ENCODE measurements at regions not wholly inside any gene's neighbourhood (a gene's known extent, or its start where the extent isn't known, plus 50 kb on each side); places are given as distances from the start of the nearest gene placed in this dataset.
A peak's percentile ranks its signal among the peaks of the same experiment; 100 is the strongest.

DNA sequence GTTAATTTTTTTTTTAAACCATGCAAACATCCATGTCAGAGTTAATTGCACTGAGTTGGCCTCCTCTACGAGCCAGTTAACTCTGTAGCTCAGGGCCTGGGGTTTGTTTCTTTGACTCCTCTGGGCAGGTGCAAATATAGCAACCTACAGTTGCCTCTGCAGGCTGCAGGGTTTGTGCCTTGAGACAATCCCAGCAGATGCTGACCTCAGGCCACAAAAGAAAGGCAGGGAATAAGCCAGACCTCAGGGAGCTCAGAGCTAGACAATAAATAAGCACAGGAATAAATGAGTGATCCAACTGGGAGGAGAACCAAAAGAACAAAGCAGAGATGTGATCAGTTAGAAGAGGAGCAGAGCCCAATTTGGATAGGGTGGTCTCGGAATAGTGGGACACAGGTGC lies 390.8 kb downstream of the SHANK2 start:
- peaks cover 16% of the 10 kb centered on the region for H3K4me1 Mint-ChIP-seq
- H3K4me1 ChIP-seq (ENCODE audit: insufficient read depth): no peaks in the 10 kb centered on the region
- peaks cover 3% of the 10 kb centered on the region; the same call in 2 of the 3 replicates for H3K36me3 Mint-ChIP-seq (ENCODE audit: low read depth)
- peaks cover 16% of the 10 kb centered on the region for H3K27me3 Mint-ChIP-seq (ENCODE audit: insufficient read depth, low read depth, poor library complexity)
- TF ChIP-seq ZNF331 (CRISPR knock-in tag; IDR thresholded peaks at IDR 0.05; ENCODE audit: low read depth) (no peak), STAT1 (IDR thresholded peaks at IDR 0.05; ENCODE audit: unreplicated experiment) (no peak), ZNF114 (CRISPR knock-in tag; IDR thresholded peaks at IDR 0.05) (no peak), NANOG (IDR thresholded peaks at IDR 0.05; ENCODE audit: borderline replicate concordance) (no peak), CTCF (conservative IDR thresholded peaks at IDR 0.05; ENCODE audit: low read depth in 2 of 2) (no peak), ETS1 (IDR thresholded peaks at IDR 0.05) (no peak), CREB1 (CRISPR knock-in tag; IDR thresholded peaks at IDR 0.05; ENCODE audit: low read depth) (no peak)
- TF ChIP-seq, protein P1, sequence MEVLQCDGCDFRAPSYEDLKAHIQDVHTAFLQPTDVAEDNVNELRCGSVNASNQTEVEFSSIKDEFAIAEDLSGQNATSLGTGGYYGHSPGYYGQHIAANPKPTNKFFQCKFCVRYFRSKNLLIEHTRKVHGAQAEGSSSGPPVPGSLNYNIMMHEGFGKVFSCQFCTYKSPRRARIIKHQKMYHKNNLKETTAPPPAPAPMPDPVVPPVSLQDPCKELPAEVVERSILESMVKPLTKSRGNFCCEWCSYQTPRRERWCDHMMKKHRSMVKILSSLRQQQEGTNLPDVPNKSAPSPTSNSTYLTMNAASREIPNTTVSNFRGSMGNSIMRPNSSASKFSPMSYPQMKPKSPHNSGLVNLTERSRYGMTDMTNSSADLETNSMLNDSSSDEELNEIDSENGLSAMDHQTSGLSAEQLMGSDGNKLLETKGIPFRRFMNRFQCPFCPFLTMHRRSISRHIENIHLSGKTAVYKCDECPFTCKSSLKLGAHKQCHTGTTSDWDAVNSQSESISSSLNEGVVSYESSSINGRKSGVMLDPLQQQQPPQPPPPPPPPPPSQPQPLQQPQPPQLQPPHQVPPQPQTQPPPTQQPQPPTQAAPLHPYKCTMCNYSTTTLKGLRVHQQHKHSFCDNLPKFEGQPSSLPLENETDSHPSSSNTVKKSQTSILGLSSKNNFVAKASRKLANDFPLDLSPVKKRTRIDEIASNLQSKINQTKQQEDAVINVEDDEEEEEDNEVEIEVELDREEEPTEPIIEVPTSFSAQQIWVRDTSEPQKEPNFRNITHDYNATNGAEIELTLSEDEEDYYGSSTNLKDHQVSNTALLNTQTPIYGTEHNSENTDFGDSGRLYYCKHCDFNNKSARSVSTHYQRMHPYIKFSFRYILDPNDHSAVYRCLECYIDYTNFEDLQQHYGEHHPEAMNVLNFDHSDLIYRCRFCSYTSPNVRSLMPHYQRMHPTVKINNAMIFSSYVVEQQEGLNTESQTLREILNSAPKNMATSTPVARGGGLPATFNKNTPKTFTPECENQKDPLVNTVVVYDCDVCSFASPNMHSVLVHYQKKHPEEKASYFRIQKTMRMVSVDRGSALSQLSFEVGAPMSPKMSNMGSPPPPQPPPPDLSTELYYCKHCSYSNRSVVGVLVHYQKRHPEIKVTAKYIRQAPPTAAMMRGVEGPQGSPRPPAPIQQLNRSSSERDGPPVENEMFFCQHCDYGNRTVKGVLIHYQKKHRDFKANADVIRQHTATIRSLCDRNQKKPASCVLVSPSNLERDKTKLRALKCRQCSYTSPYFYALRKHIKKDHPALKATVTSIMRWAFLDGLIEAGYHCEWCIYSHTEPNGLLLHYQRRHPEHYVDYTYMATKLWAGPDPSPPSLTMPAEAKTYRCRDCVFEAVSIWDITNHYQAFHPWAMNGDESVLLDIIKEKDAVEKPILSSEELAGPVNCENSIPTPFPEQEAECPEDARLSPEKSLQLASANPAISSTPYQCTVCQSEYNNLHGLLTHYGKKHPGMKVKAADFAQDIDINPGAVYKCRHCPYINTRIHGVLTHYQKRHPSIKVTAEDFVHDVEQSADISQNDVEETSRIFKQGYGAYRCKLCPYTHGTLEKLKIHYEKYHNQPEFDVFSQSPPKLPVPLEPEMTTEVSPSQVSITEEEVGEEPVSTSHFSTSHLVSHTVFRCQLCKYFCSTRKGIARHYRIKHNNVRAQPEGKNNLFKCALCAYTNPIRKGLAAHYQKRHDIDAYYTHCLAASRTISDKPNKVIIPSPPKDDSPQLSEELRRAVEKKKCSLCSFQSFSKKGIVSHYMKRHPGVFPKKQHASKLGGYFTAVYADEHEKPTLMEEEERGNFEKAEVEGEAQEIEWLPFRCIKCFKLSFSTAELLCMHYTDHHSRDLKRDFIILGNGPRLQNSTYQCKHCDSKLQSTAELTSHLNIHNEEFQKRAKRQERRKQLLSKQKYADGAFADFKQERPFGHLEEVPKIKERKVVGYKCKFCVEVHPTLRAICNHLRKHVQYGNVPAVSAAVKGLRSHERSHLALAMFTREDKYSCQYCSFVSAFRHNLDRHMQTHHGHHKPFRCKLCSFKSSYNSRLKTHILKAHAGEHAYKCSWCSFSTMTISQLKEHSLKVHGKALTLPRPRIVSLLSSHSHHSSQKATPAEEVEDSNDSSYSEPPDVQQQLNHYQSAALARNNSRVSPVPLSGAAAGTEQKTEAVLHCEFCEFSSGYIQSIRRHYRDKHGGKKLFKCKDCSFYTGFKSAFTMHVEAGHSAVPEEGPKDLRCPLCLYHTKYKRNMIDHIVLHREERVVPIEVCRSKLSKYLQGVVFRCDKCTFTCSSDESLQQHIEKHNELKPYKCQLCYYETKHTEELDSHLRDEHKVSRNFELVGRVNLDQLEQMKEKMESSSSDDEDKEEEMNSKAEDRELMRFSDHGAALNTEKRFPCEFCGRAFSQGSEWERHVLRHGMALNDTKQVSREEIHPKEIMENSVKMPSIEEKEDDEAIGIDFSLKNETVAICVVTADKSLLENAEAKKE (CRISPR knock-in tag; IDR thresholded peaks at IDR 0.05): no peak
- no peak overlapping the region for H3K4me3 Mint-ChIP-seq
- H3K4me3 ChIP-seq: no peak overlapping the region
- no peak overlapping the region for H3K27ac Mint-ChIP-seq
- H3K9me2 ChIP-seq (ENCODE audit: insufficient read depth): no peaks in the 10 kb centered on the region
- DNase-seq (ENCODE audit: low spot score) (no peak), ATAC-seq (peak; percentile 52)
- H3K27ac ChIP-seq (ENCODE audit: low read depth): no peak overlapping the region
- no peaks in the 10 kb centered on the region for H3K36me3 ChIP-seq (ENCODE audit: insufficient read depth)
- no peaks in the 10 kb centered on the region for H3F3A ChIP-seq (replicated peaks; ENCODE audit: low read depth)
- H3K79me2 ChIP-seq (replicated peaks; ENCODE audit: insufficient read depth): no peaks in the 10 kb centered on the region
- peaks cover 12% of the 10 kb centered on the region for H4K20me1 ChIP-seq (replicated peaks; ENCODE audit: insufficient read depth)
- no peaks in the 10 kb centered on the region for H3K27me3 ChIP-seq (ENCODE audit: insufficient read depth)
- no peaks in the 10 kb centered on the region; the same call in 2 of the 3 replicates for H3K9me3 Mint-ChIP-seq
- H3K4me2 ChIP-seq: no peak overlapping the region
- H2AFZ ChIP-seq: no peak overlapping the region

Data from GM23338 (cell line).